ENCODE measurements at regions not wholly inside any gene's neighbourhood (a gene's known extent, or its start where the extent isn't known, plus 50 kb on each side); places are given as distances from the start of the nearest gene placed in this dataset.

DNA sequence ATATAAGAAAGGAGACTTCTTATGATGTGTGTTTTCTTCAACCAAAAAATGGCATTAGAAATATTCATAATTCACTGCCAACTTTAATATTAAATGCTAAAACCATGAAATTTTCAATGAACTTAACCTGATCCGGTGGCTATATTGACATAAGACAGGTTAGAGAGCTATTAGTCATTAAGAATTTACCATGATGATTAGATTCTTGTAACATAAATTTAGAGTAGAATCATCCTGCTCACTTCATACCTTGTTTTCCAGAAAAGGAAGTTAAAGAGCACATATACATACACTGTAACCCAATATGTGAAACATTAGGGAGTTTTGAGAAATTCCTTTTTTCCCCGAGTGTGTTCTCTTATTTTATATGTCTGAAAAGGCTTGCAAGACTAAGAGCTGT lies 430.3 kb upstream of the SEMA3A start:
- TF ChIP-seq, protein P1, sequence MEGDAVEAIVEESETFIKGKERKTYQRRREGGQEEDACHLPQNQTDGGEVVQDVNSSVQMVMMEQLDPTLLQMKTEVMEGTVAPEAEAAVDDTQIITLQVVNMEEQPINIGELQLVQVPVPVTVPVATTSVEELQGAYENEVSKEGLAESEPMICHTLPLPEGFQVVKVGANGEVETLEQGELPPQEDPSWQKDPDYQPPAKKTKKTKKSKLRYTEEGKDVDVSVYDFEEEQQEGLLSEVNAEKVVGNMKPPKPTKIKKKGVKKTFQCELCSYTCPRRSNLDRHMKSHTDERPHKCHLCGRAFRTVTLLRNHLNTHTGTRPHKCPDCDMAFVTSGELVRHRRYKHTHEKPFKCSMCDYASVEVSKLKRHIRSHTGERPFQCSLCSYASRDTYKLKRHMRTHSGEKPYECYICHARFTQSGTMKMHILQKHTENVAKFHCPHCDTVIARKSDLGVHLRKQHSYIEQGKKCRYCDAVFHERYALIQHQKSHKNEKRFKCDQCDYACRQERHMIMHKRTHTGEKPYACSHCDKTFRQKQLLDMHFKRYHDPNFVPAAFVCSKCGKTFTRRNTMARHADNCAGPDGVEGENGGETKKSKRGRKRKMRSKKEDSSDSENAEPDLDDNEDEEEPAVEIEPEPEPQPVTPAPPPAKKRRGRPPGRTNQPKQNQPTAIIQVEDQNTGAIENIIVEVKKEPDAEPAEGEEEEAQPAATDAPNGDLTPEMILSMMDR (IDR thresholded peaks at IDR 0.05): no peak
- TF ChIP-seq POLR2A (IDR thresholded peaks at IDR 0.05): no peak
- TF ChIP-seq EP300 (IDR thresholded peaks at IDR 0.05): no peak
